KBM-7 (cell line): ENCODE measurements at regions not wholly inside any gene's neighbourhood (a gene's known extent, or its start where the extent isn't known, plus 50 kb on each side); places are given as distances from the start of the nearest gene placed in this dataset.
"Not testable (repeated sequence)": the region's sequence is repeated elsewhere in the genome, so short reads cannot be mapped to it uniquely, and the experiment has no call there.

Experiments used
- DNase-seq: peaks from one replicate; pipeline ENCODE4 v3.0.0-alpha.2; 2015
- in situ Hi-C: fragments of 300-500 bp; cut with MboI; formaldehyde crosslinking; loops from 2 replicates; pipeline ENCODE4 v1.14.3; 2020; ENCODE audit warnings: low sequenced_read_pairs, low pct_unique_long_range_greater_than_20kb, mixed read lengths

DNA sequence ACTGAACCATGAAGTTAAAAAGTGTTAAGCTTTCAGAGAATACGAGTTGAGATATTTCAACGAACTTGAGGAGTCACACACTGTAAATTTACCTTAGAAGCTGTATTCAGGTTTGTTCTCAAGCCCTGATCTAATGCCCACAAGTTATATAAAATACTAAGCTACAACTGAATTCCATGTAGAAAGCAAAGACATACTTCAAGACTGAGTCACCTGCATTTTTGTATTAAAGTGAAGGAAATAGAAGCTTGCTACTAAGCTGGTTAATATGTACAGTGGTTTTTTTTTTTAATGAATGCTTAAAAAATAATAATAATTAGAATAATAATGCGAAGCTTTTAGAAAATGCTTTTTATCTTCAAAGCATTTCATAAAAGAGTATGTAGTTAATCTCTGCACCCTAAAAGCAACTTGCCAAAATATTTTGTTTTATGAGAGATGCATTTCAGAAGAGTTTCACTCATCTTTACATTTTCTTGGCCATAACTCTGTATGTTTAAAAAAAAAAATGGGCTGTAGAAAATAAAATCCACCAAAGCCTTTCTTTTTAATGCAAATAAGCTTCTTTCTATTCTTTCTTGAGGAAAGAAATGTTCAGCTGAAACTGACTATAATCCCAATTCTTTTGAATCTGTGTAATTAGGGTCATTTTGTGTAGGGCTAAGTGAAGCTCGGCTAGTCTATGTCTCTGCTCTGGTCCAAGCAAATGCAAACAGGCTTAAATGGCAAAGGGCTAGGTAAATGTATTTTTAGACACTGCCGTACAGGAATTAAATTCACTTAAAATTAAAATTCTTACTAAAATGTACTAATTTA, 1047.5 kb upstream of the FLRT2 start:
- in situ Hi-C loops = no loop called here

DNA sequence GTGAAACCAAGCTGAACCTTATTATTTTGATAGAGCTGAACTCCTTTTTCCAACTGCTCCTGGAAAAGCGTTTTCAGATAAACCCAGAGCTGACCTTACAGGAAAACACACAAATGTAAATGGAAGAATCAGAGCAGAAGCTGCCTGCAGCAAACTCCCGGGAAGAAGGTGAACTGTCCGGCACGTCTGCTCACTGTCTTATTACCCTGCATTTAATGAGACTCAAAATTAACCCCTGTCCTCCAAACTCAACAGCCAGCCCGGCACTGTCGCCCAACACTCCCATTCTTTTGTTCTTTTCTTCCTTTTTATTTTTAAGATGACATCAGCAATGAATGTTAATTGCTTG, 1046.9 kb upstream of the FLRT2 start:
- no peak for DNase-seq
- in situ Hi-C loops = no loop called here

More for the DNA sequence above, 1047.5 kb upstream of the FLRT2 start:
- DNase-seq = no peak

DNA sequence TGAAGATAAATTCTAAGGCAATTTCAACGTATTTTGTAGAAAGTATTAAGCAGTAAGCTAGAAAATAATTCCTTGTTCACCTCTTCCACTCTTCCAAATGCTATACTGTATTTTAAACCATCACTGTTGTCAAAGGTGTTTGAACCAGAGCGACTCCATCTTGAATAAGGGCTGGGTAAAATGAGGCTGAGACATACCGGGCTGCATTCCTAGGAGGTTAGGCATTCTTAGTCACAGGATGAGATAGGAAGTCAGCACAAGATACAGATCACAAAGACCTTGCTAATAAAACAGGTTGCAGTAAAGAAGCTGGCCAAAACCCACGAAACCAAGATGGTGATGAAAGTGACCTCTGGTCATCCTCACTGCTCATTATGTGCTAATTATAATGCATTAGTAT, 1045.7 kb upstream of the FLRT2 start:
- in situ Hi-C loops = not testable (repeated sequence)

DNA sequence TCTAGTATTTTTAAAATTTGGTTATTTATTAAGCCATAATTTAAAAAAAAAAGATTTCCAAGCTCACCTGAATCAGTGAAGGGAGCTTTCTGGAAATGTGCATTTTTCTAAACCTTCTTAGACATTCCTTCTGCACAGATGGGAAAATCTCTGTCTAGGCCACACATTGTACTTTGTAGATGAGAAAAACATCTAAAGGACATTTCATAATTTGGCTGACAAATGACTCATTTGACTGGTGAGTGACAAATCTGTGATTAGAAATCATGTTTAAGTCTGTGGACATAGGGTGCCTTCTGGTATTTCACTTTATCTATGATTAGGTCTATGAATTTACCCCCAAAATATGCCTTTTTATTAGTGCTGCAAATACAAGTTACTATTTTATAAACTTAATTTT, 1044.9 kb upstream of the FLRT2 start:
- in situ Hi-C loops = no loop called here
- no peak for DNase-seq

More for the DNA sequence above, 1045.7 kb upstream of the FLRT2 start:
- DNase-seq = not testable (repeated sequence)

DNA sequence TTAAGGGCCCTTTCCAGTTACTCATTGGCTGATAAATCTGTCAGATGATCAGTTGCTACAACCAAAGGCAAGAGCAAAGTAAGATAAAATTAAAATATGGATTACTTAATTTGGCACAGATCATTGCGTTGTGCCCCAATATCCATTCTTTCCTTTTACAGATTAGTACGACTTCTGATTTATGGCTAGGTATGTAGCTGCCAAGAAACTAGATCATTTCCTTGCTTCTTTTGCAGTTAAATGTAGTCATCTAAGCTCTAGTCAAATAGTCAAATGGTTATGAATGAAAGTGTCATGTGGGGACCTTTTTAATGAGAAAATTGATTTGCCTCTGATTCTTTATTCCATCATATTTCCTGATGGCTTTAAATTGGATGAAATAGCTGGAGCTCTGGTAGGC, 1039.9 kb upstream of the FLRT2 start:
- no peak for DNase-seq

DNA sequence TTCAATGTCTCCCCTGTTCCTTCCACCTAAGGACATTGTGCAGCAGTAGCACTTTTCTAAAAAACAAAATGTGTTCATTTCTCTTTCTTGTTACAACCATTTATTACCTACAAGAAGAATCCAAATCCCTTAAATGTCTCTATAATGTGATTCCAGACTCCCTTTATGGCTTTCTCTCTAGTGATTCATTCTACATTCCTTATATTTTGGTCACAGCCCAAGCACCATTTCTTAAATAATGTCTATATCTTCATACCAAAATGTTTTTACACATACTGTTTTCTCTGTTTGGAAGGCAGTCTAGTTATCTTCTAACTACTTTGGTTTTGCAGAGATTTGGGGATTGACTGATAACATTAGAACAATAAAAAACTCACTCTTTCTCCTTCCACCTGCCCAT, 1037.3 kb upstream of the FLRT2 start:
- no peak for DNase-seq
- in situ Hi-C loops = no loop called here

More for the DNA sequence above, 1039.9 kb upstream of the FLRT2 start:
- in situ Hi-C loops = no loop called here

DNA sequence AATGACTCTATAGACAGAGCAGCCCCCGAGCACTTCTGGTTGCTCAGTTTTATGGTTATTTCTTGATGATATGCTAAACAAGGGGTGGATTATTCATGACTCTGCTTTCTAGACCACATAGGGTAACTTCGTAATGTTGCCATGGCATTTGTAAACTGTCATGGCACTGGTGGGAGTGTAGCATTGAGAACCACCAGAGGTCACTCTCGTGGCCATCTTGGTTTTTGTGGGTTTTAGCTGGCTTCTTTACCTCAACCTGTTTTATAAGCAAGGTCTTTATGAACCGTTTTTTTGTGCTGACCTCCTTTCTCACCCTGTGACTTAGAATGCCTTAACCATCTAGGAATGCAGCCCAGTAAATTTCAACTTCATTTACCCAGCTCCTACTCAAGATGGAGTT, 1036.2 kb upstream of the FLRT2 start:
- no peak for DNase-seq
- in situ Hi-C loops = no loop called here

DNA sequence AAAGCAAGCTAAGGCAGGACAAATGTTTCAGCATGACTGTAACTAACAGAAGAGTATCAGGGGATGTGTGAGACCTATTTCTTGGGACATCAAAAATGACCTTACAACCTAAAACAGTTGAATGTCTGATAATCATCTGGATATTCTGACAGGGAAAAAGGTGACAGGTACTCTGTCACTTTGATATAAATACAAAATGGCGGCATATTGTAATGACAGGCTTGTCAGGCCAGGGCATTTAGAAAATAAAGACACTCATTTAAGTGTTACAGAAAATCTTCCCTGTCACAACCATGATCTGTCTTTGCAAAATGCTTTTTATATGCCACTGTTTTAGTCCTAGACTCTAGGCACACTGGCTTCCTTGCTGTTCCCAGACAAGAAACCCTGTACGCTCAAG, 1033.3 kb upstream of the FLRT2 start:
- in situ Hi-C loops = no loop called here
- no peak for DNase-seq

DNA sequence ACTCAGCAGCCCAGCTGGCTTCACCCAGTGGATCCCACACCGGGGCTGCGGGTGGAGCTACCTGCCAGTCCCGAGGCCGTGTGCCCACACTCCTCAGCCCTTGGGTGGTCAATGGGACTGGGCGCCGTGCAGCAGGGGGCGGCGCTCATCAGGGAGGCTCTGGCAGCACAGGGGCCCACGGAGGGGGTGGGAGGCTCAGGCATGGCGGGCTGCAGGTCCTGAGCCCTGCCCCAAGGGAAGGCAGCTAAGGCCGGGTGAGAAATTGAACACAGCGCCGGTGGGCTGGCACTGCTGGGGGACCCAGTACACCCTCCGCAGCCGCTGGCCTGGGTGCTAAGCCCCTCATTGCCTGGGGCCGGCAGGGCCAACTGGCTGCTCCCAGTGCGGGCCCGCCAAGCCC, 1017.1 kb upstream of the FLRT2 start:
- in situ Hi-C loops, DNase-seq: not testable (repeated sequence)

DNA sequence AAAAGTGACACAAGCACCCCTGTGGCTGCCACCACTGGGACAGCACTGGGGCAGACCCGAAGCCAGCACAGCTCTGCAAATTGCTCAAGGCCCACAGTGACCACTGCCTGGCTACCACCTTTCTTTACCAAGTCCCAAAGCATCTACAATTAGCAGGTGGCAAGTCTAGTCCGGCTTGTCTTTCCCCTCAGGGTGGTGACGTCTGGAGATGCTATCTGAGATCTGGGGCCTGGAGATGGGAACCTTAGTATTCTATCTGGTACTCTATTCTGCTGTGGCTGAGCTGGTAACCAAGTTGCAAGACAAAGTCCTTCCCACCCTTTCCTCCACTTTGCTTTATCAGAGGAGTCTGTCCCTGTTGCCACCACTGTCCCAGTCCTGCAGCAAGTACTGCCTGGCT, 1010.1 kb upstream of the FLRT2 start:
- no peak for DNase-seq
- in situ Hi-C loops = no loop called here

DNA sequence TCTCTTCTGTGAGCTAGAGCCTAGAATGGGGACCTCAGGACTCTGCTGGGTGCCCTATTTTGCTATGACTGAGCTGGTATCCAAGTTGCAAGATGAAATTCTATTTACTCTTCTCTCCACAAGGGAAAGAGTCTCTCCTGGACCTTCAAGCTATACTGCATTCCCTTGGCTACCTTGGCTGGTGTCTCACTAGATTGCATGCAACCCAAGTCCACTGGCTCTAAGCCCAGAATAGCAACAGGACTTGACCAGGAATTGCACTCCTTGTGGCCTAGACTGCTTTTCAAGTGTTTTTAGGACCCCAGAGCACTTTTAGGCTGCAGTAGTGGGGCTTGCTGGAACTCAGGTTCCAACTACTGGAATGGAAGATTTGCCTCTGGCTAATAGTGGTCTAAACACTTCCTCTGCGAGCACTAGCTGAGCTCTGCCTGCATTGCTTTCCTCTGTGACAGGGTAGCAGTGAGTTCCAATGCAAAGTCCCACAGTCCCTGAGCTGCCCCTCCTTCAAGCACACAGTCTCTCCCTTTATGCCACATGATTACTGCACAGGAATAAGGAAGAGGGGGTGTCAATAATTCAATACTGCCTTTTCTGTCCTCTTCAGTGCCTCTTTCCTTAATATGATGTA, 1009.1 kb upstream of the FLRT2 start:
- in situ Hi-C loops = no loop called here
- no peak for DNase-seq

DNA sequence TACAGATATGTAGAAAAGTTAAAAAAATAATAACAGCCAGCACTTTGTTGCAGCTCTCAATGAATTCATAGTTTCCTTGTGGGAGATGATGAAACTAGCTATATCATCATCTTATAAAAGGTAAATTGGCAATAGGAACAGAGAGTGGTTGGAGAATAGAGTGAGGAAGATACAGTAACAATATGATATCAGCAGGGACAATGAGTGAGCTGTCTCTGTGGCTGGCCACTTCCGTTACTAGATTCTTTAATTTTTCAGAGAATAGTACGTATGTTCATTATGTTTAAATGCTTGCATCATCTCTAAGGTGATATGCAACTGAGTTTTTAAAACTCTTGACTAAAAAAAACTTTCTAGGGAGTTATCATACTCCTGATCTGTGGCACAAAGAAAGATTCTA, 1006.2 kb upstream of the FLRT2 start:
- in situ Hi-C loops = no loop called here
- DNase-seq = no peak

DNA sequence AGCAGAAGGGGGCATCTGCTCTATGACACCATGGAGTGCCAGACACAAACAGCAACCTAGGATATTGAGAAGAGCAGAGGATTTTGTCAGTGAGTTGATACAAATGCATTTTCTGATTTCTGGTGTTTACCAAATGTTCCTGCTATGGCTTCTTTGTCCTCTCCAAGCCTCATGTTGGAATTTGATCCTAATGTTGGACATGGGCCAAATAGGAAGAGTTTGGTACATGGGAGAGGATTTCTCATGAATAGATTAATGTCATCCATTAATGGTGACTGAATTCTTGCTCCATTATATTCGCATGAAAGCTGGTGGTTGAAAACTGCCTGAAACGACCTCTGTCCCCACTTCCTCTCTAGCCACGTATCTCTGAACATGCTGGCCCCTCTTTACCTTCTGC, 1002.2 kb upstream of the FLRT2 start:
- DNase-seq = no peak
- in situ Hi-C loops = no loop called here

DNA sequence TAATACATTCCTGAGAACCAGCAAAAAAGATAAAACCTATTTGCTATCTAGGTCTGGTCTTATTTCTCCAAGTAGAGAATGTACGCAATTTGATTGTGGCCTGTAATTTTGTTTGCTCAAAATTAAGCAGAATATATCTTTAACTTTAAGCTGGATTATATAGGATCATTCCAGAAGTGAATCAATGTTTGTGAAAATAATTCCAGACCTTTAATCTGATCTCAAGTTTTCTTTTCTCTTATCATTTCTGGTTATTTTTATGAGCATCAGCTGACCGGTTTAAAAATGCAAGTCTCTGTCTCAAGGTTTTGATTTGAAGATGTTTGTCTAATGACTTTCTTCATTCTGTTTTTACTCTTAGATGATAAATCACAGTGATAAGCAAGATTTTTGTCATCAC, 997.9 kb upstream of the FLRT2 start:
- in situ Hi-C loops = no loop called here
- no peak for DNase-seq

DNA sequence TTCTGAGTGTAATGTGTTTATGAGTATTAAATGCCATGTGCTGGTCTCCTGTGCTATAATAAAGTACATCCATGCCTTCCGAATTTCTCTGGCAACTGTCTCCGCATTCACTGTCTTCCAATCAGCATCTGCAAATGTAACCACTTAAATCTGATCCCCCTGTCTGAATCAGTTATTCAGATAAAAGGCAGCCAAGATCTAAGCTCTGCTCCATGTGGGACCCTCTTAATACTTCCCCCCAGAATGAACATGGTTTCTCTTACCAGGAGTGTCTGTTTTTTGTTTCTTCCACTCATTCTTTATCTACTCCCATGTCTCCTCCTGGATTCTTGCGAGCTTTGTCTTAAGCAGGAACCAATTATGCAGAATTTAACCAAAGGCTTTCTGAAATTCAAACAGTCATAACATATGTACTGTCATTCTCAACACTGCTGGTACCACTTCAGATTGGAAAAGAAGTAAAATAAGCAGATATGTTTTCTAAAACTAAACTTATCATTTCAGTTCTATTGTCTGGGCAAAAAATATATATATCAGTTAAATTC, 996.7 kb upstream of the FLRT2 start:
- DNase-seq = no peak
- in situ Hi-C loops = no loop called here

DNA sequence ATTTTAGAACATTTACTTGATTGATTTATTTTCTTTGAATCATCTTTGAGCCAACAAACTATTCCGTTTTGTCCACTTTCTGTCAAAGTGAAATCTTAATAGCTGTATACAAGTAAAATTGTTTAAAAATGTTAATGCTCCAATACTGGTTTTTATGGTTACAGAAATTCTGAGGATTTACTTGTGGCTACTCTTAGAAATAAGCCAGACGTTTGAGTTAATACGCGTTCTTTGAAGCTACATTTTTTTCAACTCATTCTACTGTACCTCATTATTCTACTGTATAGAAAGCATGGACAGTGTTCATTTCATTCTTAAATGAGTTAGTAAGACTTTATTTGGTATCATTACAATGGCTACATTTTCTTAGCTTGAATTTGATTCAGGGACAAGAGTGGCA, 996.2 kb upstream of the FLRT2 start:
- in situ Hi-C loops = no loop called here
- DNase-seq = no peak

DNA sequence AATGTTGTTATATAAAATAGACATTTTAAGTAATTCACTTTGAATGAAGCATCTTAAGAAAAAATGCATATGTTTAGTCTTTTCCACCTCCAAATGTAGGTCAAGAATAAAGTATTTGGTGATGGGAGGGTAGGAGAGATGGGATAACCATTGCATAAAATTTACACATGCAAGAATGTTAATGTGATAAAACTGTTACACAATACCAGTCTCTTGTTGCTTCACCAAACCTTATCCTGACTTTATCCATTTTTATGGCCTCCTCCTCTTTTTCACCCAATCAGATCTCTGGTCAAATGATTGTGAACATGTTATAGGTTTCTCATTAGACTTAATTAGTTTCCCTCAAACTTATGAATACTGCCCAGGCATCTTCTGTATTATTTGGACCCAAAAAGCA, 994.5 kb upstream of the FLRT2 start:
- in situ Hi-C loops = no loop called here

DNA sequence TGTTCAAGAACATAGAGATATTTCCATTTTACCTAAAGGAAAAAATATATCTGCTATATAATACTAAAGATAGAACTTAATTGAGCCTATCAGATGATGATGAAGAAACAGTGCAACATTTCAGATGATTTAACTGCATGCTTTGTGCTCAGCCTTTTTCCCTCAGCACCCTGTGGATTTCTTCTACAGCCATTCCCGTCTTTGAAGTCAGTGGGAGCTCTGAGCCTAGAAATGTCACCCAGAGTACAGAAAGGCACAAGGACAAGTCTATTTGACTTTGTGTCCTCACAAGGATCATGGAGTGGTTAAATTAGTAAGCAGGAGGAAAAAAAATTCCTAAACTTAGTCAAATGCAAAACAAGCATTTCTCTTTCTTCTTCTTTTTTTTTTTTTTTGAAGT, 994.0 kb upstream of the FLRT2 start:
- DNase-seq = no peak
- in situ Hi-C loops = no loop called here

More for the DNA sequence above, 994.5 kb upstream of the FLRT2 start:
- no peak for DNase-seq

DNA sequence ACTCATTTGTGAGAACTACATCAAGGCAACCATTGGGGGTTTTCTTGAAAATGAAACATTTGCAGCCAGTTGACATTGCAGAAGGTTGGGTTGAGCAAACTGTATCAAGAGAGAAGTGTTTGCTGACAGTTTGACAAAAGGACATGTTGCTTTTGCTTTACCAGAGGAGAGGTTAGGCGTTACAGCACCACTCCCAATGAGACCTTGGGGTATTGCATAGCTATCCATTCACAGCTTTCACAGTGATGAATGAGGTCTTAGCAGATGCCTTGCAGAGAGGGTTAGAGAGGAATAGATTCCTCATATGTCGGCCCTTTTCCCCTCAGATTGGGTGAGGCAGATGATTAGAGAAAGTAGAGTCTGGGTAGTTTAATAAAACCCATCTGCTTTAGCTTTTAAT, 988.9 kb upstream of the FLRT2 start:
- DNase-seq = no peak
- in situ Hi-C loops = no loop called here

DNA sequence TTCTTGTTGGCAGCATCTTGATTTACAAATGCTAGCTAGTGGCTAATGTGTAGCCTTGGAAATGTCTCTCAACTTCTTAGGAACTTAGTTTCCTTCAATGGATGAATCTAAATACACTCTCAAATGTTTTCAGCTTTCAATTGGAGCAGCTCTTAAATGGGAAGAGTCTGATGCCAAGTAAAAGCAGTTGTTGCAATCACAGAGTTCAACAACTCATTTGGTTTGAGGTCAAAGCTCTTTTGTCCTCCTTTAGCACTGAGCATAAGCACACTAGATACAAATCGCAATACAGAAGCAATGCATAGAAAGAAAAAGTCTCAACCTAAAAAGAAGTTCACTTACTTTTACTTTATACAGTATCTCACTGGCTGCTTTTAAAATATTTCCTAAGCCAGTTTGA, 986.1 kb upstream of the FLRT2 start:
- in situ Hi-C loops = no loop called here
- no peak for DNase-seq
